SKM-1 (cell line): ENCODE measurements at regions not wholly inside any gene's neighbourhood (a gene's known extent, or its start where the extent isn't known, plus 50 kb on each side); places are given as distances from the start of the nearest gene placed in this dataset.

Source experiments
- DNase-seq: peaks from one replicate; lab custom pipeline; 2025; ENCODE audit not compliant: unreplicated experiment; lab: John Stamatoyannopoulos, UW

DNA sequence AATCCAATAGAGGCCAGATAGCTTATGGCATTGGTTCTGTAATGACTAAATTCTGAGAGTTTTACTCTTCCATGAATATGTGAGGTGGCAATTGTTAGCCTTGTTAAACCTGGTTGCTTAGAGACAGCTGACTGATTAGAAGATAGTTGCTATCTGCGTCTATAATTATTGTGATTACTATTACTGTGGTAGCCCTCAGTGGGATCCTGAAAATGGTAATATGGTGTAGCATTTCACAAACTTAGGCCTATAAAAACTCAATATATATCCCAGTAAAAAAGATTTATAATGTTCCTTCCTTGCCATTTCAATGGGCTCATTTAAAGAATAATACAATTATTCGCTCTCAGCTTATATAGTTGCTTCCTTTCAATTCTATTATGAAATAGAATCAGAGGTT, 405.8 kb upstream of the CDH2 start:
- no peak for DNase-seq

DNA sequence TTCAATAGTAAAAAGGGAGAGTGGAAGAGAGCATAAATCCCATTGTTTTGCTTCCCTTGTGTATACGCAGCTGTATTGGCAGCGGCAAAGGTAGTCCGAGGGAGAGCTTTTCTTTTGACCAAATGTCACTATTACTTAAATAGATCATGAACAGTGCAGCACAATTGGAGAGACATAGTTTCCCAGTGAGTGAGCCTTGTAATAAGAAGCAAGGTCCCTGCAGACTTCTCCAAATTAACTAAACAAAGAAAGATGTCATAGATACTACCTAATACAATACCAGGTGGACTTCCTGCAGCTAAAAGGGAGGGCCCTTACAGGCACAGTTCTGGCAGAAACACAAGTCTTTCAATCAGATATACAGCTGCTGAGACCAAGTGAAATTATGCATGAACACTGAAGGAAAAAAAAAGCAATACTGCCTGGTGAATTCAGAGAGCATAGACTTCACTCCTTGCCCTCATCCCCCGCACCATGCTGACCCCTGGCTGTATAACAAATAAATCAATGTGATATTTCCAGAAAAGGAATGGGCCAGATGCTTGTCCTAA, 404.7 kb upstream of the CDH2 start:
- DNase-seq = no peak

DNA sequence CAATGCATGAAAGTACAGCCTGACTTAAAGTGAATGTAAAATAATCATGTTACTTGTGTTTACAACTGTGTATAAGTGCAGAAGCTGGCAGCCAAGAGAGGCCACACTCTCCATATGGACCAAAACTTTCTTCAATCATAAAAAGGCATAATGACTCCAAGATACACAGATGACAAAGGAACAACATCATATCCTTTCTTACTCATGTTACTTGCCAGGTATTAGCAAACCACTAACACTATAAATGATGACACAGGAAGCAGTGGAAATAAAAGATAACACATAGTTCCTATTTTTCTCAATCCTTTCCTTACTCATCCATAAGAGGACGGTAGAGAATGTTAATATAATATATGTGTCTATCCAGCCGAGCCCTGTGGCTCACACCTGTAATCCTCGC, 400.0 kb upstream of the CDH2 start:
- no peak for DNase-seq

DNA sequence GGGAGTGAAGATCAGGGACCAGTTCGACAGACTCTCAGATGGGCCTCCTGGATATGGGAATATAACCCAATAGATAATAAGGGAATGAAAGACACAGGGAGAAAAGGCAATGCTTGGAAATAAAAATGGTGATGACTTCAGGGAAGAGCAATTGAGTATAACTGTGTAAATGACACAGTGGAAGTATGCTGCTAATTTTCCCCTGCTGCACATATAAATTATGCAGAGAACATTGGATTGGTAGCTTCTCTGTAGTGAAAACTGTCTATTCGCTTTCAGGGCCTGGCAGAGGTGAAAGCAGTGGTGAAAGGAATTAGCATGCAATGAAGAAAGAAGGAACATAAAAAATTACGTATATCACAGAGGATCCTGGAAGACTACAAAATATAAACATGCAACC, 398.2 kb upstream of the CDH2 start:
- no peak for DNase-seq

DNA sequence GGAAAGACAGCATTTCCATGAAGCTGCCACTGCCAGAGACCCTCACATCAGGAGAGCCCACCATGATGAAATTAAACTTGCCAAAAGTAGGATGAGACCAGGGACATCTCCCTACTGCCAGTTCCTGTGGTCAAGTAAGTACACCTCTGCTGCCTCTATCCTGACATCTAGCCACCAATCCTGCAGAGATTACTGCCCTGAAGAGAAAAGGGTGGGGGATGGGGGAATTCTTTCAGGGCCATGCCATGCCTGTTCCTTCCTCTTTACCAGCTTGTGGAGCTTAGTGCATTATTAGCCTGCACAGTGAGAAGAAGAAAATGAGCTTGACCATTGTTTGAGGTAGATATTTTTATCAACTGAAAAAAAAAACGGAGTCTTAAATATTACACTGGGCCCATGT, 397.2 kb upstream of the CDH2 start:
- no peak for DNase-seq

DNA sequence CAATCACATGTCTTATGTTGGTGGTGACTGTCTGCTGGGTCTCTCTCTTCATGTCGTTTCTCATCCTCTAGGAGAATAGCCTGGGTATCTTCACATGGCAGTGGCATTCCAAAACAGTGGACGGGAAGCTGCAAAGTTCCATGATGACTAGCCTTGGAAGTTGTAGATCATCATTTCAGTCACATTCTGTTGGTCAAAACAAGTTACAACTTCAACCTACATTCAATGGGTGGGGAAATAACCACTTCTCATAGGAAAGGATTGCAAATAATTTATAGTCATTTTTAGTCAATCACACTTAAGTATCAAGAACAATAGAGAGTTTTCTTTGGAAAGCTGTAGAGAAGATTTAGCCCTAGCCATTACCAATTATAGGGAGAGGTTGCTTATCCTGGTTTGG, 395.0 kb upstream of the CDH2 start:
- no peak for DNase-seq

DNA sequence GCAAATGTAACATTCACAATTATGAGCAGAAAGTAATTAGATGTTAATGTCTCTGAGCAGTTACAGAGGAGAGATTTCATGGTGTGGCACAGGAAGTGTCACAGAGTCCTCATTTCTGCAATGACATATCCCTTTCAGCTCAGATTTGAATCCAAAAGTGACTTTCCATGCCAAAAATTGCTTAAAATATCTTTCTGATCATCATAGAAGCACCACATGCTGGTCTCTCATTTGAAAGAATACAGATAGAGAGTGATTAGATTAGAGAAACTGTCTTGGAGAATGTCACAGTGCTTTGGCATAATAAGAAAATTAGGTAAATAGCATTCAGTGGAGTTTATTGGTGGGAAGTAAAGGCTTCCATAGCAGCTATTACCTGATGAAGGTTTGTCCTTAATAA, 383.4 kb upstream of the CDH2 start:
- DNase-seq = no peak

DNA sequence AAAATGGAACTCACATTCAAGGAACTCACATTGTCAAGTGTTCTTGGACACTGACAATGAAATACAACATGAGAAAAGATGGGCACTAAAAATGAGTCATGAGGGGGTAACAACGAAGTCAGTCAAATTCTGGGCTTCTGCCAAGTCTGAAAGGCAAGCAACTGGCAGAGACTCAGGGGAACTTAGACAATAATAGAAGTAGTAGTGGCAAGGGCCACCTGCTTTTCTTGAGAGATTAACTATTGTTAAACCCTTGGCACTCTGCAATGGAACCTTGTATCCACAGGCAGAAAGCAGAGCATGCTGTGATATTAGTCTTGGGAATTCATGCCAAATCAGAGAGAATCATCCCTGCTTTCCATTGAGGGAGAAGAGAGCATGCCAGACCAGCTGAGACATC, 382.6 kb upstream of the CDH2 start:
- DNase-seq = no peak

DNA sequence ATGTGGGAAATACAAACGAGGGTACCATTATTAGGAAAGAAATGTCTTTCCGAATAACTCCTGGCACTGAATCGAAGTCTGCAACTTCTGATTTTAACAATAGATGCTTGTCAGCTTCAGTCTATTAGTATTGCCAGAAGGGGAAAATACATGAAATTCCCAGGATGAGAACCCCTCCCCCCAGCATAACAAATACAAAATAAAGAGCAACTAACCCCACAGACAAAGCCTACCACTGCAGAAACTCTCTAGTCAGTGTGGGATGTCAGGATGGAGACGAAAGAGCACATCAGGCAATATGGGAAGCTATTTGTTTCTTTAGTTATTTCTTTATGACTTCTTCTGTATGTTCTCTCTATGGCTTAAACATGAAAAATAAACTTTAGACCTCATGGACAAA, 365.0 kb upstream of the CDH2 start:
- no peak for DNase-seq

DNA sequence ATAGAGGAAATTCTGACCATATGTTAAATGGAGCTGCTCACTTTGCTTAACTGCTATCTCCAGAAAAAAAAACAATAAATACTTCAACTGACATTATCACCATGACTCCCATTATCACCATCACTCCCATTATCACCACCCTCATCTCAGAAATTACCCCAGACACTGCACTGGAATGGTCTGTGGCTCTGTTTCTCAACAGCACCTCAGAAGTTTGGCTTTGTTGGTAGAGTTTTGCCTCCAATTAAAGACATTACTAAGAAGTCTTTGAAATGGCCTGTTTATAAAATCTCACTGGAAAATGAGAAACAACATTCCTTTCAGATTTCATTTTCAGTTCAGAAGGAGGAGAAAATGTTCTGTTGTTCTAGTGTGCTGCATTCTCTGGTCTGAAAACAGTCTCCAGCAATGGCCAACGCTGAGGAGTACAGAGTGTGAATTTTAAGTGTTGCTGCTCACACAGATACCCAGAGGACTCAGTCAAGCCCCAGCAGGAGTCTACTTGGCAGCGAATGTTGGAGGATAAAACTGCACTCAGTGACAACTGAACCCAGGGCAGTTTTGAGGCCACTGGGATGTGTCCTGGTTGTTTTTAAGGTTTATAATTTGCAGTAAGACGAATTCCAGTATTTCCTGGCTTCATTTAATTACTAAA, 364.5 kb upstream of the CDH2 start:
- DNase-seq = no peak

DNA sequence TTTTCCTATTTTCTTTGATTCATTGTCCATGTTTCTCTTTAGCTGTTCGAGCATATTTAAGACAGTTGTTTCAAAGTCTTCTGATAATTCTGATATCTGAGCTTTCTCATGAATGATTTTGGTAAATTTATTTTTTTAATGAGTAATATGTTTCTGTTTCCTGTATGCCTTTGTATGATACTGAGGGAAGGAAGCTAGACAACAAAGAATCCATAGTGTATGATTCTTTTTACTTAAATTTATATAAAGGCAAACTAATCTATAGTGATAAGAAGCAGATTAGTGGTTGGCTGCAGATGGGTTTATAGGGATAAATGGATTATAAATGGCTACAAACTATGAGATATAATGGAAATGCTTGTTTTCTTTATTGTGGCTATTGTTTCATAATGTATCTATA, 352.7 kb upstream of the CDH2 start:
- no peak for DNase-seq

DNA sequence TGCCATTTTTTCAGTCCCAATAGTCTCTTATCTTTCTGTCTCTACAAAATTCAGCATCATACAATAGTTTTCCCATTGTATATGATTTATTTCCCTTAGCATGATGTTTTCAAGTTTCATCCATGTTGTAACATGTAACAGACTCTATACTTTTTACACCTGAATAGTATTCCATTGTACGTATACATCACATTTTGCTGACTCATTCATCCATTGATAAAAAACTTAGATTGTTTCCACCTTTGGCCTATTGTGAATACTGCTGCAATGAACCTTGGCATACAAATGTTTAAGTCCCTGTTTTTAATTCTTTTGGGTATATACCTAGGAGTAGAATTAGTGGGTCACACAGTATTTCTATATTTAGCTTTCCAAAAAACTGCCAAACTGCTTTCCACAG, 349.3 kb upstream of the CDH2 start:
- DNase-seq = no peak

DNA sequence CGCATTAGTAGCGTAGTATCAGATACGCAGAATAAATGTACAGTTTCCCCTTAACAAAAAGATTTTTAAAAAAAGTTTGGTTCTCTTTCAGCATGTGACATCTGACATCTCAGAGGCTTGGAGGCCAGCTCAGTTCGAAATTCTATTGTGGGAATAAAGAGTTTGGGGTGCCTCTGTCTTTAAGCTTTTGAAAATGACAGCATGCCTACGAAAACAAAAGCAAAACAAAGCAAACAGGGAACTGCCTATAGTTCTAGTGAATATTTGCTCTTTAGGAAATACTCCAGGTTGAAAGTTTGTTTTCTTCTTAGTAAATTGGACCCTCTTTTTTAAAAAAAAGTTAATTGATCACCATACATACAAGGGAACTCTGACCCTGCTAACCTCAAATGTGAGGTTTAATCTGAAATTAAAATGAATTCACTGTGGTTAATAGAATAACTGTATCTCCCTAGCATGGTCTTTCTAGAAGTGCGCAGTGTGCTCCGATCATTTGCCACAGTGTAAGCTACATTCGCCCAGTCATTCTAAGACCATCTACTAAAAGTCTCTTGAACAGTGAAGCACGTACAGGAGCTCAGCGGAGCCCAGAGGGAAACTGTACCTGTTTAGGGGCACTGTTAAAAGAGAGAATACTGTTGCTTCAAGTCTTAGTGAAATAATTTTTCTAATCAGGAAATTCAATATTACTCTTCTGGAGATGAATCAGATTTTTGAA, 347.0 kb upstream of the CDH2 start:
- no peak for DNase-seq

DNA sequence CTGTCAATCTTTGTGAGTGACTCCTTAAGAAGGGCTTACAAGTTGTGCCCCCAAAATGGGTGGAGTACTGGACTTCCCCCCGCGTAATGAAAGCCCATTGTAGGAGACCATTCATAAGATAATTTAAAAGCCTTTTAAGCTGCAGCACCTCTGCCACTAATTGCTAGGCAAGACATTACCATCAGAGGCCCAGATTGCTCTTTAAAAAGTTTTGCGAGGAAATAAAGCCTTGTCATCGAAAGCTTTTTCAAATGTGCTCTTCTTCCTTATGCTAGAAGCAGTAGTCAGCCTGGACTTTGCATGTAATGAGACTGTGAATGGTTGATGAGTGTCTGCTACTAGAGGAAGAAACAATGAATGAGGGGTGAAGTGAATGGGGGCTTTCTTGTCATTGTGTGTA, 345.3 kb upstream of the CDH2 start:
- no peak for DNase-seq

DNA sequence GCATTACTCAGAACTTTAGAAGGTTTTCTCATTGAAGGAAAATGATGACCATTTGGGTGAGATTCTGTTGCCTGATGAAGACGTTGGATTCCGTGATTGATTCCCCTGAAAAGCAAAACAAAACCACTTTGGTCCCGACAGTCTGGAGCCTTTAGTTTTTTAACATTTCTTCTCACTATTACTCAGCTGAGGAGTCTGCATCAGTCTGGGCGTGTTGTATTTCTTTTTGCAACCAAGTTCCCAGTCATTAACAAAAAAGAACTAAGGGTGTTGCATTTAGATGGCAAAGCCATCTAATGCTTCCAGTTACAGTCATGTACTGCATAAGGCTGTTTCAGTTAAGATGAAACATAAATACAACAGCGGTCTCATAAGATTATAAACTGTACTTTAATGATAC, 343.1 kb upstream of the CDH2 start:
- DNase-seq = no peak

DNA sequence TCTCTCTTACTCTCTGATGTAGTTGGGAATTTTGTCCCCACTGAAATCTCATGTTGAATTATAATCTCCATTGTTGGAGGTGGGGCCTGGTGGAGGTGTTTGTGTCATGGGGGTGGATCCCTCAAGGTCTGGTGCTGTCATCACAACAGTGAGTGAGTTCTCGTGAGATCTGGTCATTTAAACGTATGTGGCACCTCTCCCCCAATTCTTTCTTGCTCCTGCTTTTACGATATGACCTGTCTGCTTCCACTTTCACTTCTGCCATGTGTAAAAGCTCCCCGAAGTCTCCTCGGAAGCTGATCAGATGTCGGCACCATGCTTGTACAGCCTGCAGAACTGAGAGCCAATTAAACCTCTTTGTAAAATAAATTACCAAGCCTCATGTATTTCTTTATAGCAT, 337.8 kb upstream of the CDH2 start:
- DNase-seq = no peak

DNA sequence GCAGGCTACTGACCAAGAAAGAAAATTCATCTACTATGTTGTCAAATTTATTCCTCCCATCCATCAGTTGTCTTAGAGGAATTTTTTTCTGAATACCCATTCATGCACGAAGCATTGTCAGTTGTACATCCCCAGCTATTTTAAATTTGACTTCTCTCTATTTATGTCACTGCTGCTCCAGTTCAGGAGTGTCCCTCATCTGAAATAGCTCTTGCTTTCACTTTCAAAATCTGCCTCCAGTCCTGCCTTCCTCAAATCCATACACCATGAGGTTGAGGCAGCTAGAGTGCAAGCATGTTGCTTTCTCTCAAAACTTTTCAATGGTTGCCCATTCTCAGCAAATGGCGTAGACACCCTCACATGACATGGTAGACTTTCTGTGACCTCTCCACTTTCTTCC, 335.4 kb upstream of the CDH2 start:
- no peak for DNase-seq

DNA sequence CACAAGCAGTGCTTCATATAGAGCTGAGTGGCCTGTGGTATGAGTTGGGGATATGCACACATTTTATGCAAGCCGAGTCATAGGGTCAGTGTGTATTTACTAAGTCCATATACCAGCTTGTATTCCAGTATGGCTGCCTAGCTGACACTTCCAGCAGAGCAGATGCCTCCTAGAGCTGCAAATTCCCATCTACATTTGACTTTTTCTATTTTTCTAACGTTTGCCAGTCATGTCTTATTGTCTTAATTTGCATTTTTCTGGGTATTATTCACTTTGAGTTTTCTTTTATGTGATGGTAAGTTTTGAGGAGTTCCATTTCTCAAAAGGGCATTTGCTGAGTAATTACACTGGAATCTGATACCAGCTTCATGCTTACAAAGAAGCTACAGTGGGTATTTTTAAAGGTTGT, 334.5 kb upstream of the CDH2 start:
- no peak for DNase-seq

DNA sequence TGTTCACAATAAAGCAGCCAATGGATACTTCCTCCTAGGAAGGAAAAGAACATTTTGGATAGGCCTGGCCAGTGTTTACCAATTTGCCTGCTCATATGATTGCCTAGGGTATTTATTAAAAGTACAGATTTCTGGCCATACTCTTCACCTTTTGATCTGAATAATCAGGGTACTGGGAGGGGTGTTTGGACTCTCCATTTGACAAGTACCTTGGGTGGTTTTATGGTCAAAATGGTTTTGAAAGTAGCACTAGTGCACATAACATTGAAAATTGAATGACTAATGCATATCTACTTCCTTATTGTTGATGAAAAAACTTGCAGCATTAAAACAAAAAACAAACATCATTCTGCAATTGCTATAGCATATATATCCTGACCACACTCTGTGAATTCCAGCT, 333.3 kb upstream of the CDH2 start:
- no peak for DNase-seq

DNA sequence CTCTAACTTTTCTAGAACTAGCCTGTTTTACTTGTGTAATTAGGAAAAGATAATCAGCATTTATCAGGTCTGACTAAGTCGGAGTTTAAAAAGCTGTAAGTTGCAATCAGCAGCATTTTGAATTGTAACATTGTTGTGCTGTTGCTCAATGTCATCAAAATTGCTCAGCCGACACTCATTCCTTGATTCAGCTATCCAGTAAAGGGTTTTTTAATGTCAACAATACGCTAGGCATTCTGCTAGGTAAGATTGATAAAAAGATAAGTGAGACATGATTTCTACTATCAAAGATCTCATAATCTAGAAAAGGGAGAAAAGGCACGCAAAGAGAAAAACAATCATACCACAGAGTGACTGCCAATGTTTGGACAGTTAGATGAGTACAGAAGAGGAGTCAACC, 327.1 kb upstream of the CDH2 start:
- DNase-seq = no peak

DNA sequence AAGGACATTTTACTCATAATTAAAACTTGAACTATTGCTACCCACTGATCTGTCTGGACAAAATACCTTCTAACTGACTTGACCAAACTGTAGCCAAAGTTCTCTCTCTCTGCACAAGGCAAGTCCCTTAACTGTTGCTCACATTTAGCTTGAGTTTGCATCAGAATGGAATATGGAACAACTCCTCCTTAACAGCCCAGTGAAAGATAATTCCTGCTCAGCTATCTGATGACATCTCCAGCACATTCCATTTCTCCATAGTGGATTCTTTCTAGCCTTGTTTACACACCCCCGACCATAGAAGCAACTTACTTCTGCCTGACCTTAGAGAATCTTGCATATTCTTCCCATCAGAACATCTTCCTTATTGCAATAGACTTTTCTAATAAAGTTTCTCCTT, 317.2 kb upstream of the CDH2 start:
- no peak for DNase-seq

DNA sequence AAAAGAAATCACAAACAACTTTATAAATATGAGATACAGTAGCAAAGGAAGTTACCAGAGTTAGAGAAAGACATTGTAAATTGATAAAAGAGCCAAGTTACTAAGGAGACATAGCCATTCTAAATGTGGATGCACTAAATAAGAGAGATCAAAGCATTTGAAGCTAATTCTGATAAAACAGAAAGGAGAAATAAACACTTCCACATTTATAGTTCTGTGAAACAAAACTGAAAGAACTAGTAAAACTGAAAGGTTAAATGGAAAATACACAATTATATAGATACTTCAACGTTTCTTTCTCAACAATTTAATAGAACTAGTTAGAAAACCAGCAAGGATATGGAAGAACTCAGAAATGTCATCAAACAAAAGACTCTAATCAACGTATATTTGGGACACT, 309.0 kb upstream of the CDH2 start:
- DNase-seq = no peak
